ENCODE measurements at regions not wholly inside any gene's neighbourhood (a gene's known extent, or its start where the extent isn't known, plus 50 kb on each side); places are given as distances from the start of the nearest gene placed in this dataset.

DNA sequence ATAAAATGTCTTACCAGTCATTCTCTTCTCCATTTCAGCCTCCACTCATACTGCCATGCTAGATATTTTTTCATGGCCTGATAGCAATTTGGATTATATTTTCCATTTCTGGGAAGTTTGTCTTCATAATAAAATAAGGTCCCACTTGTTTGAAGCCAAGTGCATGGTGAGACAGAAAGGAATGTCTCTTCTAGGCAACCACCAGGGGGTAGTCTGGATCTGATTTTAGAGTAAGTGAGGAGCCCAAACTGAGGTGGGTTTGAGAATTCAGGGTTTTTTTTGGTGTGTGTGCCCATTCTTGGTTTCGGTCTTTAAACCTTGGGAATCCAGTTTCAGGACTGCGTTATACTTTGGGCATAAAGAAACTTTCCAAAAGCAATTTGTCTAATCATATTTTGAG, 315.5 kb downstream of the RPRM start:
- TF ChIP-seq CTCF (IDR thresholded peaks at IDR 0.05): peak; percentile 56
- no peak for TF ChIP-seq REST (IDR thresholded peaks at IDR 0.05; ENCODE audit: insufficient read depth in 1 of 2, low read depth in 2 of 2, low read length in 1 of 2)

Data from Panc1 (cell line).